Liver (tissue), 3 donors: ENCODE measurements at regions not wholly inside any gene's neighbourhood (a gene's known extent, or its start where the extent isn't known, plus 50 kb on each side); places are given as distances from the start of the nearest gene placed in this dataset.

Source experiments
- EGR1 ChIP-seq, 2 donors: IDR thresholded peaks; 2 replicates each; pipeline ENCODE4 v1.6.1; 2016 to 2018; ENCODE audit warnings: antibody characterized with exemption in 2 of 2, low read depth in 2 of 2
- HNF4A ChIP-seq, 2 donors: conservative IDR thresholded peaks; 2 replicates each; pipeline ENCODE4 v1.6.1; 2016; ENCODE audit warnings: antibody characterized with exemption in 2 of 2, mild to moderate bottlenecking in 2 of 2
- MAX ChIP-seq: IDR thresholded peaks from 2 replicates; pipeline ENCODE4 v1.6.1; 2016; ENCODE audit warnings: antibody characterized with exemption
- SP1 ChIP-seq: IDR thresholded peaks from 2 replicates; pipeline ENCODE4 v1.6.1; 2018; ENCODE audit warnings: antibody characterized with exemption, mild to moderate bottlenecking
- TAF1 ChIP-seq: conservative IDR thresholded peaks from 2 replicates; pipeline ENCODE4 v1.6.1; 2016; ENCODE audit warnings: antibody characterized with exemption, mild to moderate bottlenecking
- TF ChIP-seq, protein P1 (sequence below): IDR thresholded peaks from 2 replicates; pipeline ENCODE4 v1.6.1; 2016; ENCODE audit warnings: antibody characterized with exemption, mild to moderate bottlenecking
- TF ChIP-seq, protein P2 (sequence below): fragments of 150-350 bp; IDR thresholded peaks from 2 replicates; pipeline ENCODE4 v1.5.1; 2017; ENCODE audit warnings: improper control_type of control experiment, low read depth, low read length; ENCODE audit not compliant: missing input control
- TF ChIP-seq, protein P3 (sequence below): IDR thresholded peaks from 2 replicates; pipeline ENCODE4 v1.6.1; 2016; ENCODE audit warnings: antibody characterized with exemption
- TF ChIP-seq, protein P4 (sequence below): IDR thresholded peaks from 2 replicates; pipeline ENCODE4 v1.6.1; 2016; ENCODE audit warnings: antibody characterized with exemption
- donor health status: healthy.
- donor health status: healthy.

DNA sequence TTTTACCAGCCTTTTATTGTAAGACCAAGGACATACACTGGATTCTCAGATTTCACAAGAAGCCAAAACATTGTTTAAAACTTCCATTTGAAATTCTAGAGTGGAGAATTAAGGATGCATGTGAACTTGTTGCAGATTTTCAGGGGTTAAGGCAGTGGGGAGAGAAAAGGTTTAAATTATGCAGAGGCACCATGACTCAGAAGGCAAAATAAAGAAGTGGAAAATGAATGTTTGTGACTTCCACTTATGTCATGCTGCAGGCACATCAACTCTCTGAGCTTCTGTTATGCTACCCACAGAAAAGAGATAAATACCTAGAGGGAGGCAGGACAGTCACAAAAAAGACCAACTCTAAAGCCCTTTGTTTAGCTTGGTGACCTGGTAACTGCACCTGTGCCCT, 84.4 kb upstream of the BET1 start:
- TF ChIP-seq, protein P1, sequence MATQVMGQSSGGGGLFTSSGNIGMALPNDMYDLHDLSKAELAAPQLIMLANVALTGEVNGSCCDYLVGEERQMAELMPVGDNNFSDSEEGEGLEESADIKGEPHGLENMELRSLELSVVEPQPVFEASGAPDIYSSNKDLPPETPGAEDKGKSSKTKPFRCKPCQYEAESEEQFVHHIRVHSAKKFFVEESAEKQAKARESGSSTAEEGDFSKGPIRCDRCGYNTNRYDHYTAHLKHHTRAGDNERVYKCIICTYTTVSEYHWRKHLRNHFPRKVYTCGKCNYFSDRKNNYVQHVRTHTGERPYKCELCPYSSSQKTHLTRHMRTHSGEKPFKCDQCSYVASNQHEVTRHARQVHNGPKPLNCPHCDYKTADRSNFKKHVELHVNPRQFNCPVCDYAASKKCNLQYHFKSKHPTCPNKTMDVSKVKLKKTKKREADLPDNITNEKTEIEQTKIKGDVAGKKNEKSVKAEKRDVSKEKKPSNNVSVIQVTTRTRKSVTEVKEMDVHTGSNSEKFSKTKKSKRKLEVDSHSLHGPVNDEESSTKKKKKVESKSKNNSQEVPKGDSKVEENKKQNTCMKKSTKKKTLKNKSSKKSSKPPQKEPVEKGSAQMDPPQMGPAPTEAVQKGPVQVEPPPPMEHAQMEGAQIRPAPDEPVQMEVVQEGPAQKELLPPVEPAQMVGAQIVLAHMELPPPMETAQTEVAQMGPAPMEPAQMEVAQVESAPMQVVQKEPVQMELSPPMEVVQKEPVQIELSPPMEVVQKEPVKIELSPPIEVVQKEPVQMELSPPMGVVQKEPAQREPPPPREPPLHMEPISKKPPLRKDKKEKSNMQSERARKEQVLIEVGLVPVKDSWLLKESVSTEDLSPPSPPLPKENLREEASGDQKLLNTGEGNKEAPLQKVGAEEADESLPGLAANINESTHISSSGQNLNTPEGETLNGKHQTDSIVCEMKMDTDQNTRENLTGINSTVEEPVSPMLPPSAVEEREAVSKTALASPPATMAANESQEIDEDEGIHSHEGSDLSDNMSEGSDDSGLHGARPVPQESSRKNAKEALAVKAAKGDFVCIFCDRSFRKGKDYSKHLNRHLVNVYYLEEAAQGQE: no peak
- TF ChIP-seq MAX (no peak), HNF4A (conservative IDR thresholded peaks at IDR 0.05) (no peak), TAF1 (no peak), SP1 (no peak), EGR1 (IDR thresholded peaks at IDR 0.05; ENCODE audit: low read depth in 2 of 2) (no peak)
- TF ChIP-seq, protein P2, sequence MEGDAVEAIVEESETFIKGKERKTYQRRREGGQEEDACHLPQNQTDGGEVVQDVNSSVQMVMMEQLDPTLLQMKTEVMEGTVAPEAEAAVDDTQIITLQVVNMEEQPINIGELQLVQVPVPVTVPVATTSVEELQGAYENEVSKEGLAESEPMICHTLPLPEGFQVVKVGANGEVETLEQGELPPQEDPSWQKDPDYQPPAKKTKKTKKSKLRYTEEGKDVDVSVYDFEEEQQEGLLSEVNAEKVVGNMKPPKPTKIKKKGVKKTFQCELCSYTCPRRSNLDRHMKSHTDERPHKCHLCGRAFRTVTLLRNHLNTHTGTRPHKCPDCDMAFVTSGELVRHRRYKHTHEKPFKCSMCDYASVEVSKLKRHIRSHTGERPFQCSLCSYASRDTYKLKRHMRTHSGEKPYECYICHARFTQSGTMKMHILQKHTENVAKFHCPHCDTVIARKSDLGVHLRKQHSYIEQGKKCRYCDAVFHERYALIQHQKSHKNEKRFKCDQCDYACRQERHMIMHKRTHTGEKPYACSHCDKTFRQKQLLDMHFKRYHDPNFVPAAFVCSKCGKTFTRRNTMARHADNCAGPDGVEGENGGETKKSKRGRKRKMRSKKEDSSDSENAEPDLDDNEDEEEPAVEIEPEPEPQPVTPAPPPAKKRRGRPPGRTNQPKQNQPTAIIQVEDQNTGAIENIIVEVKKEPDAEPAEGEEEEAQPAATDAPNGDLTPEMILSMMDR: no peak
- TF ChIP-seq, protein P3, sequence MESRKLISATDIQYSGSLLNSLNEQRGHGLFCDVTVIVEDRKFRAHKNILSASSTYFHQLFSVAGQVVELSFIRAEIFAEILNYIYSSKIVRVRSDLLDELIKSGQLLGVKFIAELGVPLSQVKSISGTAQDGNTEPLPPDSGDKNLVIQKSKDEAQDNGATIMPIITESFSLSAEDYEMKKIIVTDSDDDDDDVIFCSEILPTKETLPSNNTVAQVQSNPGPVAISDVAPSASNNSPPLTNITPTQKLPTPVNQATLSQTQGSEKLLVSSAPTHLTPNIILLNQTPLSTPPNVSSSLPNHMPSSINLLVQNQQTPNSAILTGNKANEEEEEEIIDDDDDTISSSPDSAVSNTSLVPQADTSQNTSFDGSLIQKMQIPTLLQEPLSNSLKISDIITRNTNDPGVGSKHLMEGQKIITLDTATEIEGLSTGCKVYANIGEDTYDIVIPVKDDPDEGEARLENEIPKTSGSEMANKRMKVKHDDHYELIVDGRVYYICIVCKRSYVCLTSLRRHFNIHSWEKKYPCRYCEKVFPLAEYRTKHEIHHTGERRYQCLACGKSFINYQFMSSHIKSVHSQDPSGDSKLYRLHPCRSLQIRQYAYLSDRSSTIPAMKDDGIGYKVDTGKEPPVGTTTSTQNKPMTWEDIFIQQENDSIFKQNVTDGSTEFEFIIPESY: no peak
- TF ChIP-seq, protein P4, sequence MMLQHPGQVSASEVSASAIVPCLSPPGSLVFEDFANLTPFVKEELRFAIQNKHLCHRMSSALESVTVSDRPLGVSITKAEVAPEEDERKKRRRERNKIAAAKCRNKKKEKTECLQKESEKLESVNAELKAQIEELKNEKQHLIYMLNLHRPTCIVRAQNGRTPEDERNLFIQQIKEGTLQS: no peak
